OCI-LY3 (cell line): ENCODE measurements at regions not wholly inside any gene's neighbourhood (a gene's known extent, or its start where the extent isn't known, plus 50 kb on each side); places are given as distances from the start of the nearest gene placed in this dataset.

ENCODE experiments used
- EZH2phosphoT487 ChIP-seq: fragments of 200-600 bp; shearing (Covaris generic); IDR thresholded peaks from 2 replicates; pipeline ENCODE4 v1.6.1; 2018; ENCODE audit warnings: antibody characterized with exemption, mixed run types, low read depth
- TF ChIP-seq, protein P1 (sequence below): fragments of 200-600, 300-600 bp; sonication (generic); IDR thresholded peaks from 2 replicates; pipeline ENCODE4 v1.5.1; 2014; ENCODE audit warnings: antibody characterized with exemption, low read length, low read depth

DNA sequence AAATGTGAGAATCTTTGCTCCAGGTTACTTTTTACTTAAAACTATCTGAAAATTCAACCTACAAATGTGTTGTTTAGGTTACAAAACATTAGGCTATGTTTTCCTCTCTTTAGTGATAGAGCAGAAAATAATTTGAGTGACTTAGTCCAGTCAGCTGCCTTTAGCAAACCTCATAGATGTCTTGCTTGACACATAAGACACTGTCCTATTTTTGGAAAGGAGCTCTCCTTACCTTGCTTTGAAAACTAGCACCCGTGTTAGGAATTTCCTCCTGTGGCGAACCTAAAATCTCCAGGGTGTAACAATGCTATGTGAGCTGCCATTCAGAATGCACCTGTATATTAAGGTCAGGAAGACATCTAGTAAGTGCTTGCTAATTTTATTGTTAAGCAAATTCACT is 221.2 kb upstream of the CD180 start:
- TF ChIP-seq, protein P1, sequence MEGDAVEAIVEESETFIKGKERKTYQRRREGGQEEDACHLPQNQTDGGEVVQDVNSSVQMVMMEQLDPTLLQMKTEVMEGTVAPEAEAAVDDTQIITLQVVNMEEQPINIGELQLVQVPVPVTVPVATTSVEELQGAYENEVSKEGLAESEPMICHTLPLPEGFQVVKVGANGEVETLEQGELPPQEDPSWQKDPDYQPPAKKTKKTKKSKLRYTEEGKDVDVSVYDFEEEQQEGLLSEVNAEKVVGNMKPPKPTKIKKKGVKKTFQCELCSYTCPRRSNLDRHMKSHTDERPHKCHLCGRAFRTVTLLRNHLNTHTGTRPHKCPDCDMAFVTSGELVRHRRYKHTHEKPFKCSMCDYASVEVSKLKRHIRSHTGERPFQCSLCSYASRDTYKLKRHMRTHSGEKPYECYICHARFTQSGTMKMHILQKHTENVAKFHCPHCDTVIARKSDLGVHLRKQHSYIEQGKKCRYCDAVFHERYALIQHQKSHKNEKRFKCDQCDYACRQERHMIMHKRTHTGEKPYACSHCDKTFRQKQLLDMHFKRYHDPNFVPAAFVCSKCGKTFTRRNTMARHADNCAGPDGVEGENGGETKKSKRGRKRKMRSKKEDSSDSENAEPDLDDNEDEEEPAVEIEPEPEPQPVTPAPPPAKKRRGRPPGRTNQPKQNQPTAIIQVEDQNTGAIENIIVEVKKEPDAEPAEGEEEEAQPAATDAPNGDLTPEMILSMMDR = no peak
- no peak for TF ChIP-seq EZH2phosphoT487
